Cardiac muscle cell (in vitro differentiated cells and primary cell): ENCODE measurements at regions not wholly inside any gene's neighbourhood (a gene's known extent, or its start where the extent isn't known, plus 50 kb on each side); places are given as distances from the start of the nearest gene placed in this dataset.

Experiments
- DNase-seq, 2 donors: peaks; one replicate each; pipeline versions ENCODE4 v3.0.0 to v3.0.0-alpha.2; 2010 to 2017; ENCODE audit warnings: low read depth in 1 of 2, low spot score in 1 of 2
- H3K27ac ChIP-seq: fragments of 200-600 bp; sonication (generic); 2 replicates; pipeline ENCODE4 v1.5.1; 2016
- H3K27me3 ChIP-seq: fragments of 200-600 bp; sonication (generic); 2 replicates; pipeline ENCODE4 v1.6.0; 2016; ENCODE audit warnings: control low read depth
- H3K36me3 ChIP-seq: fragments of 200-600 bp; sonication (generic); 2 replicates; pipeline ENCODE4 v1.5.1; 2016; ENCODE audit warnings: control low read depth
- H3K4me1 ChIP-seq: fragments of 200-600 bp; sonication (generic); 2 replicates; pipeline ENCODE4 v1.8.1; 2017; ENCODE audit warnings: low read depth, mild to moderate bottlenecking, mixed run types
- H3K4me3 ChIP-seq: fragments of 200-600 bp; sonication (generic); 2 replicates; pipeline ENCODE4 v1.5.1; 2016; ENCODE audit warnings: mild to moderate bottlenecking
- H3K9me3 ChIP-seq: fragments of 200-600 bp; sonication (generic); 2 replicates; pipeline ENCODE4 v1.5.1; 2017; ENCODE audit warnings: low read depth, mild to moderate bottlenecking, control low read depth
- CTCF ChIP-seq: IDR thresholded peaks from 2 replicates; pipeline ENCODE4 v1.5.1; 2012; ENCODE audit warnings: low read depth, mild to moderate bottlenecking, low read length

GRCh38 chr2:16378031-16378430, 287.6 kb downstream of the CYRIA start:
- Histone ChIP-seq H3K9me3 (no peaks in the 10 kb centered on the region), H3K27ac (no peak overlapping the region), H3K4me3 (no peak overlapping the region), H3K36me3 (no peaks in the 10 kb centered on the region), H3K27me3 (no peaks in the 10 kb centered on the region), H3K4me1 (no peaks in the 10 kb centered on the region)
- TF ChIP-seq CTCF = no peak
- DNase-seq = no peak

- Histone ChIP-seq H3K27ac (no peak overlapping the region), H3K4me1 (no peaks in the 10 kb centered on the region), H3K4me3 (no peak overlapping the region), H3K9me3 (no peaks in the 10 kb centered on the region), H3K27me3 (no peaks in the 10 kb centered on the region), H3K36me3 (no peaks in the 10 kb centered on the region)
- no peak for TF ChIP-seq CTCF
- DNase-seq = no peak
These were observed 289.7 kb downstream of the CYRIA start for GRCh38 chr2:16375981-16376380.

- DNase-seq = no peak
- Histone ChIP-seq H3K27me3 (no peaks in the 10 kb centered on the region), H3K4me1 (no peaks in the 10 kb centered on the region), H3K27ac (no peak overlapping the region), H3K36me3 (no peaks in the 10 kb centered on the region), H3K4me3 (no peak overlapping the region), H3K9me3 (no peaks in the 10 kb centered on the region)
- TF ChIP-seq CTCF = no peak
These were observed 290.3 kb downstream of the CYRIA start for GRCh38 chr2:16375351-16375750.

- Histone ChIP-seq H3K27ac (no peak overlapping the region), H3K4me1 (no peaks in the 10 kb centered on the region), H3K36me3 (no peaks in the 10 kb centered on the region), H3K9me3 (no peaks in the 10 kb centered on the region), H3K4me3 (no peak overlapping the region), H3K27me3 (no peaks in the 10 kb centered on the region)
- no peak for TF ChIP-seq CTCF
- no peak for DNase-seq
These were observed 291.0 kb downstream of the CYRIA start for GRCh38 chr2:16374671-16375070.

GRCh38 chr2:16373341-16373740, 292.3 kb downstream of the CYRIA start:
- Histone ChIP-seq H3K4me1 (no peaks in the 10 kb centered on the region), H3K27ac (no peak overlapping the region), H3K9me3 (no peaks in the 10 kb centered on the region), H3K36me3 (no peaks in the 10 kb centered on the region), H3K27me3 (no peaks in the 10 kb centered on the region), H3K4me3 (no peak overlapping the region)
- no peak for DNase-seq
- TF ChIP-seq CTCF = no peak

GRCh38 chr2:16371751-16372150, 293.9 kb downstream of the CYRIA start:
- DNase-seq = no peak
- H3K9me3 ChIP-seq = no peaks in the 10 kb centered on the region
- H3K36me3 ChIP-seq = no peaks in the 10 kb centered on the region
- H3K27me3 ChIP-seq = no peaks in the 10 kb centered on the region
- no peak overlapping the region for H3K27ac ChIP-seq
- TF ChIP-seq CTCF = no peak
- no peak overlapping the region for H3K4me3 ChIP-seq
- H3K4me1 ChIP-seq = no peaks in the 10 kb centered on the region
